K562 (cell line): ENCODE measurements at regions not wholly inside any gene's neighbourhood (a gene's known extent, or its start where the extent isn't known, plus 50 kb on each side); places are given as distances from the start of the nearest gene placed in this dataset.

Experiments
- ATAC-seq: fragments of 200-7000 bp; cut with Tn5 transposase; 3 replicates; pipeline ENCODE4 v1.9.1; 2020; ENCODE audit warnings: moderate library complexity
- BruUV-seq: library from RNA; stranded (reverse); fragments of 400-500 nt; replicated peaks from 2 replicates; lab custom pipeline; 2021; lab: Mats Ljungman, UMichigan
- CTCF ChIA-PET: fragments of 300-600 bp; formaldehyde crosslinking; extraction: SDS; loops from one replicate; lab custom pipeline; 2021; ENCODE audit warnings: low intra/inter-chr PET ratio; lab: Yijun Ruan, JAX
- POLR2A ChIA-PET: fragments of 300-600, 350-650 bp; sonication (Branson Sonifier 250); formaldehyde crosslinking; extraction: SDS; loops from one replicate; lab custom pipeline; 2021; ENCODE audit warnings: antibody characterized with exemption, inconsistent platforms; lab: Yijun Ruan, JAX
- DNase-seq, 4 experiments: peaks; one replicate each; pipeline versions ENCODE4 v3.0.0 to v3.0.0-alpha.2; 2011 to 2018; ENCODE audit warnings: low spot score in 3 of 4, mixed read lengths in 3 of 4; ENCODE audit errors: extremely low read depth in 1 of 4
- FAIRE-seq: peaks from 2 replicates; lab custom pipeline; 2011; peaks lifted over from hg19 to GRCh38; lab: Jason Lieb, UNC
- H2AFZ ChIP-seq: 2 replicates; pipeline ENCODE4 v1.6.0; 2011; ENCODE audit warnings: low read depth, low read length, control low read depth, inconsistent platforms
- H3K27ac ChIP-seq: fragments of 200-600 bp; 3 replicates; pipeline ENCODE4 v1.8.0; 2011; ENCODE audit warnings: low read depth, mild to moderate bottlenecking, control low read depth, inconsistent platforms, low read length, moderate library complexity, mixed read lengths; ENCODE audit errors: extremely low read depth
- H3K27me3 ChIP-seq, 2 experiments: fragments of 300-600 bp in 1 of 2; 2 replicates in 1 of 2; 3 replicates in 1 of 2; pipeline versions ENCODE4 v1.6.0 to v1.8.0; 2011; ENCODE audit warnings: inconsistent platforms in 2 of 2, low read length in 2 of 2, mild to moderate bottlenecking in 1 of 2, mixed read lengths in 1 of 2, moderate library complexity in 1 of 2; ENCODE audit not compliant: control insufficient read depth in 2 of 2, insufficient read depth in 2 of 2
- H3K36me3 ChIP-seq: fragments of 300-600 bp; 3 replicates; pipeline ENCODE4 v1.8.0; 2011; ENCODE audit warnings: mild to moderate bottlenecking, low read length, inconsistent platforms; ENCODE audit not compliant: control insufficient read depth, insufficient read depth
- H3K4me1 ChIP-seq, 2 experiments: fragments of 200-600 bp in 1 of 2; replicated peaks in 1 of 2; 2 replicates in 1 of 2; 3 replicates in 1 of 2; pipeline versions ENCODE4 v1.5.1 to v1.8.0; 2011; ENCODE audit warnings: inconsistent platforms in 2 of 2, low read length in 2 of 2, mild to moderate bottlenecking in 1 of 2, mixed read lengths in 1 of 2, moderate library complexity in 1 of 2; ENCODE audit not compliant: control insufficient read depth in 2 of 2, insufficient read depth in 2 of 2
- H3K4me2 ChIP-seq: 2 replicates; pipeline ENCODE4 v1.6.1; 2011; ENCODE audit warnings: low read length, control low read depth, inconsistent platforms, mixed read lengths; ENCODE audit not compliant: insufficient read depth
- H3K4me3 ChIP-seq: fragments of 200-600 bp; sonication (generic), shearing (Covaris generic); 2 replicates; pipeline ENCODE4 v1.5.1; 2016; ENCODE audit warnings: control low read depth, inconsistent platforms
- H3K79me2 ChIP-seq: fragments of 200-600 bp; 3 replicates; pipeline ENCODE4 v1.8.0; 2011; ENCODE audit warnings: low read length, inconsistent platforms; ENCODE audit not compliant: control insufficient read depth, insufficient read depth
- H3K9ac ChIP-seq, 2 experiments: 2 replicates each; pipeline versions ENCODE4 v1.6.0 to v1.6.1; 2011; ENCODE audit warnings: low read depth in 2 of 2, low read length in 2 of 2, control low read depth in 1 of 2, inconsistent platforms in 1 of 2, mild to moderate bottlenecking in 1 of 2, mixed read lengths in 1 of 2; ENCODE audit not compliant: insufficient read depth in 1 of 2
- H3K9me1 ChIP-seq: one replicate; pipeline ENCODE4 v1.6.0; 2011; ENCODE audit warnings: inconsistent platforms, mild to moderate bottlenecking, low read length, moderate library complexity; ENCODE audit not compliant: control insufficient read depth, insufficient read depth
- H3K9me3 ChIP-seq: replicated peaks from 2 replicates; pipeline ENCODE4 v1.5.1; 2011; ENCODE audit warnings: low read depth, low read length, inconsistent platforms; ENCODE audit not compliant: control insufficient read depth, insufficient read depth
- H4K20me1 ChIP-seq: replicated peaks from 2 replicates; pipeline ENCODE4 v1.6.1; 2011; ENCODE audit warnings: low read length, inconsistent platforms, mixed read lengths; ENCODE audit not compliant: control insufficient read depth, insufficient read depth
- C11orf30 ChIP-seq: fragments of 450-650 bp; IDR thresholded peaks from 2 replicates; pipeline ENCODE4 v1.6.1; 2016; ENCODE audit warnings: low read depth, mild to moderate bottlenecking
- ETV5 ChIP-seq: sonication (generic); formaldehyde crosslinking; IDR thresholded peaks from 2 replicates; pipeline ENCODE4 v1.4.0; 2020; ENCODE audit warnings: low read depth, mild to moderate bottlenecking, missing genetic modification reagents
- GABPB2 ChIP-seq: fragments of 250-450 bp; sonication (Bioruptor Pico); conservative IDR thresholded peaks from 2 replicates; pipeline ENCODE4 v1.5.1; 2021; ENCODE audit warnings: mild to moderate bottlenecking
- MAFF ChIP-seq: IDR thresholded peaks from 2 replicates; pipeline ENCODE4 v1.6.1; 2012; ENCODE audit warnings: low read length, improper control_type of control experiment
- MAFG ChIP-seq: fragments of 450-650 bp; conservative IDR thresholded peaks from 2 replicates; pipeline ENCODE4 v1.6.1; 2016; ENCODE audit warnings: missing genetic modification characterization, missing compliant biosample characterization
- MAFK ChIP-seq: IDR thresholded peaks from 2 replicates; pipeline ENCODE4 v1.6.1; 2011; ENCODE audit warnings: low read length, improper control_type of control experiment
- SMAD2 ChIP-seq: fragments of 150-350 bp; IDR thresholded peaks from 2 replicates; pipeline ENCODE4 v1.6.1; 2014; ENCODE audit warnings: low read depth, mild to moderate bottlenecking, low read length
- TCF7L2 ChIP-seq: fragments of 150-350 bp; IDR thresholded peaks from 2 replicates; pipeline ENCODE4 v1.6.1; 2016; ENCODE audit warnings: low read depth, mild to moderate bottlenecking, low read length, moderate library complexity
- ZNF311 ChIP-seq: fragments of 250-450 bp; sonication (Bioruptor Pico); IDR thresholded peaks from 2 replicates; pipeline ENCODE4 v1.4.0; 2020; ENCODE audit warnings: mild to moderate bottlenecking, moderate library complexity
- ZNF354B ChIP-seq: fragments of 250-450 bp; sonication (Bioruptor Pico); IDR thresholded peaks from 2 replicates; pipeline ENCODE4 v1.4.0; 2020
- ZNF57 ChIP-seq: fragments of 450-650 bp; formaldehyde crosslinking; IDR thresholded peaks from 2 replicates; pipeline ENCODE4 v1.4.0; 2020; ENCODE audit warnings: mild to moderate bottlenecking, moderate library complexity
- ZNF766 ChIP-seq: fragments of 200-800 bp; sonication (Bioruptor generic); conservative IDR thresholded peaks from 2 replicates; pipeline ENCODE4 v1.6.1; 2016; ENCODE audit warnings: missing genetic modification characterization, missing compliant biosample characterization
- in situ Hi-C: fragments of 300-500 bp; cut with MboI; formaldehyde crosslinking; loops from 4 replicates; pipeline ENCODE4 v1.15.0; 2018; ENCODE audit warnings: inconsistent platforms, mixed read lengths
- intact Hi-C: fragments of 100-400 bp; cut with micrococcal nuclease; formaldehyde crosslinking; loops from 2 replicates; pipeline ENCODE4 v1.14.2; 2022
- TF ChIP-seq, protein P1 (sequence below): fragments of 250-450 bp; sonication (Bioruptor Pico); IDR thresholded peaks from 2 replicates; pipeline ENCODE4 v1.8.0; 2021; ENCODE audit warnings: borderline replicate concordance, mild to moderate bottlenecking, moderate library complexity; ENCODE audit not compliant: poor library complexity, severe bottlenecking

- no peaks in the 10 kb centered on the region for H3K9me3 ChIP-seq
- CTCF ChIA-PET: no interaction called here
- H3K27ac ChIP-seq: no peak overlapping the region
- no peak for DNase-seq
- no peaks in the 10 kb centered on the region for H3K79me2 ChIP-seq
- intact Hi-C loops: no loop called here
- H3K9me1 ChIP-seq: no peaks in the 10 kb centered on the region
- H3K9ac ChIP-seq: no peak overlapping the region
- no peaks in the 10 kb centered on the region for H4K20me1 ChIP-seq
- no peak for FAIRE-seq
- H3K4me3 ChIP-seq: no peak overlapping the region
- TF ChIP-seq C11orf30 (peak; percentile 16; the same call in 1 of the 2 replicates), MAFF (peak; percentile 21; the same call in 1 of the 2 replicates), ZNF354B (CRISPR knock-in tag) (no peak), ZNF311 (CRISPR knock-in tag) (no peak), ZNF57 (CRISPR knock-in tag) (no peak), TCF7L2 (no peak), ETV5 (CRISPR knock-in tag) (no peak), MAFG (tag) (0 out of 2 replicates have a peak, but pooled peaks have one; percentile 35), ZNF766 (CRISPR knock-in tag) (no peak), SMAD2 (no peak), GABPB2 (CRISPR knock-in tag) (no peak), MAFK (0 out of 2 replicates have a peak, but pooled peaks have one; percentile 9)
- TF ChIP-seq, protein P1, sequence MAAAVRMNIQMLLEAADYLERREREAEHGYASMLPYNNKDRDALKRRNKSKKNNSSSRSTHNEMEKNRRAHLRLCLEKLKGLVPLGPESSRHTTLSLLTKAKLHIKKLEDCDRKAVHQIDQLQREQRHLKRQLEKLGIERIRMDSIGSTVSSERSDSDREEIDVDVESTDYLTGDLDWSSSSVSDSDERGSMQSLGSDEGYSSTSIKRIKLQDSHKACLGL (CRISPR knock-in tag): no peak
- TF ChIP-seq, all 486 proteins: peak for 4
- Histone ChIP-seq H3K4me1 (no peaks in the 10 kb centered on the region), H3K36me3 (no peaks in the 10 kb centered on the region), H3K4me2 (no peak overlapping the region), H2AFZ (no peak overlapping the region), H3K27me3 (no peaks in the 10 kb centered on the region)
- no TSS peak for BruUV-seq
- POLR2A ChIA-PET: no interaction called here
- in situ Hi-C loops: no loop called here
- no peak for ATAC-seq
These were observed 56.1 kb upstream of the NKAIN2 start for GRCh38 chr6:123747515-123747914.
